GM23338 (cell line): ENCODE measurements at regions not wholly inside any gene's neighbourhood (a gene's known extent, or its start where the extent isn't known, plus 50 kb on each side); places are given as distances from the start of the nearest gene placed in this dataset.

Source experiments
- CREB1 ChIP-seq: fragments of 250-450 bp; sonication (Bioruptor Pico); IDR thresholded peaks from 2 replicates; pipeline ENCODE4 v1.5.0; 2020; ENCODE audit warnings: low read depth, mild to moderate bottlenecking, moderate library complexity
- EZH2 ChIP-seq: fragments of 200-600 bp; sonication (generic); IDR thresholded peaks from one replicate; pipeline ENCODE4 v1.8.0; 2017; ENCODE audit warnings: antibody characterized with exemption, mild to moderate bottlenecking, low read depth; ENCODE audit not compliant: unreplicated experiment
- EZH2phosphoT487 ChIP-seq: fragments of 200-600 bp; sonication (generic); IDR thresholded peaks from one replicate; pipeline ENCODE4 v1.8.1; 2018; ENCODE audit warnings: antibody characterized with exemption; ENCODE audit not compliant: unreplicated experiment
- JUNB ChIP-seq: IDR thresholded peaks from one replicate; pipeline ENCODE4 v1.6.1; 2016; ENCODE audit warnings: antibody characterized with exemption; ENCODE audit not compliant: unreplicated experiment
- NANOG ChIP-seq: IDR thresholded peaks from 2 replicates; pipeline ENCODE4 v1.6.1; 2016; ENCODE audit warnings: antibody characterized with exemption, borderline replicate concordance
- POLR2AphosphoS5 ChIP-seq: IDR thresholded peaks from 2 replicates; pipeline ENCODE4 v1.6.1; 2016; ENCODE audit warnings: antibody characterized with exemption, low read depth
- ZNF331 ChIP-seq: fragments of 250-450 bp; sonication (Bioruptor Pico); IDR thresholded peaks from 2 replicates; pipeline ENCODE4 v1.5.0; 2020; ENCODE audit warnings: low read depth, mild to moderate bottlenecking, moderate library complexity
- TF ChIP-seq, protein P1 (sequence below), 2 experiments: fragments of 200-600 bp in 1 of 2; sonication (generic) in 1 of 2; conservative IDR thresholded peaks; 2 replicates each; pipeline versions ENCODE4 v1.5.1 to v1.6.1; 2016 to 2017; ENCODE audit warnings: antibody characterized with exemption in 2 of 2, low read depth in 2 of 2, mild to moderate bottlenecking in 2 of 2, moderate library complexity in 1 of 2
- TF ChIP-seq, protein P2 (sequence below): IDR thresholded peaks from 2 replicates; pipeline ENCODE4 v1.6.1; 2016; ENCODE audit warnings: antibody characterized with exemption
- TF ChIP-seq, protein P3 (sequence below): IDR thresholded peaks from one replicate; pipeline ENCODE4 v1.6.1; 2018; ENCODE audit warnings: antibody characterized with exemption; ENCODE audit not compliant: unreplicated experiment
- TF ChIP-seq, protein P4 (sequence below): fragments of 250-450 bp; sonication (Bioruptor Pico); IDR thresholded peaks from 2 replicates; pipeline ENCODE4 v1.5.0; 2020; ENCODE audit warnings: mild to moderate bottlenecking, moderate library complexity

DNA sequence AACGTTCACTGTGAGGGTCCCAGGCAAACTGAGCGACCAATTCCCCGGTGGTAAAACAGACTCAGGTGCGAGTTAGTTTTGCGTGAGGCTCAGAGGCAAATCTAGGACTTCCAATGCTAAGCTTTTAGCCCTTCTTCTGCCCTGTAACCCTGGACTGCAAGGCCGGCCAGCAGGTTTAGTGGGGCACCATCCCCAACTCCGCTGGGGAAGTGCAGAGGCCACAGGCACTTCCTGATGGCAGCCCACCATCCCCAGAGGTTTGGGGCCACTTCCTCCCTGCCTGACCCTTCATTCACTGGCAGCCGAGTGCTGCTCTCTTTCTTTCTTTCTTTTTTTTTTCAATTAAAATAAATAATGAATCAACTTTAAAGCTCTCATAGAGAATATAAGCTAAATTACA lies 124.6 kb upstream of the B3GAT1 start:
- TF ChIP-seq, protein P1, sequence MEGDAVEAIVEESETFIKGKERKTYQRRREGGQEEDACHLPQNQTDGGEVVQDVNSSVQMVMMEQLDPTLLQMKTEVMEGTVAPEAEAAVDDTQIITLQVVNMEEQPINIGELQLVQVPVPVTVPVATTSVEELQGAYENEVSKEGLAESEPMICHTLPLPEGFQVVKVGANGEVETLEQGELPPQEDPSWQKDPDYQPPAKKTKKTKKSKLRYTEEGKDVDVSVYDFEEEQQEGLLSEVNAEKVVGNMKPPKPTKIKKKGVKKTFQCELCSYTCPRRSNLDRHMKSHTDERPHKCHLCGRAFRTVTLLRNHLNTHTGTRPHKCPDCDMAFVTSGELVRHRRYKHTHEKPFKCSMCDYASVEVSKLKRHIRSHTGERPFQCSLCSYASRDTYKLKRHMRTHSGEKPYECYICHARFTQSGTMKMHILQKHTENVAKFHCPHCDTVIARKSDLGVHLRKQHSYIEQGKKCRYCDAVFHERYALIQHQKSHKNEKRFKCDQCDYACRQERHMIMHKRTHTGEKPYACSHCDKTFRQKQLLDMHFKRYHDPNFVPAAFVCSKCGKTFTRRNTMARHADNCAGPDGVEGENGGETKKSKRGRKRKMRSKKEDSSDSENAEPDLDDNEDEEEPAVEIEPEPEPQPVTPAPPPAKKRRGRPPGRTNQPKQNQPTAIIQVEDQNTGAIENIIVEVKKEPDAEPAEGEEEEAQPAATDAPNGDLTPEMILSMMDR (conservative IDR thresholded peaks at IDR 0.05; ENCODE audit: low read depth in 2 of 2), result no peak
- TF ChIP-seq, protein P2, sequence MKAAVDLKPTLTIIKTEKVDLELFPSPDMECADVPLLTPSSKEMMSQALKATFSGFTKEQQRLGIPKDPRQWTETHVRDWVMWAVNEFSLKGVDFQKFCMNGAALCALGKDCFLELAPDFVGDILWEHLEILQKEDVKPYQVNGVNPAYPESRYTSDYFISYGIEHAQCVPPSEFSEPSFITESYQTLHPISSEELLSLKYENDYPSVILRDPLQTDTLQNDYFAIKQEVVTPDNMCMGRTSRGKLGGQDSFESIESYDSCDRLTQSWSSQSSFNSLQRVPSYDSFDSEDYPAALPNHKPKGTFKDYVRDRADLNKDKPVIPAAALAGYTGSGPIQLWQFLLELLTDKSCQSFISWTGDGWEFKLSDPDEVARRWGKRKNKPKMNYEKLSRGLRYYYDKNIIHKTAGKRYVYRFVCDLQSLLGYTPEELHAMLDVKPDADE, result no peak
- TF ChIP-seq CREB1 (CRISPR knock-in tag), result no peak
- TF ChIP-seq EZH2, result no peak
- TF ChIP-seq, protein P3, sequence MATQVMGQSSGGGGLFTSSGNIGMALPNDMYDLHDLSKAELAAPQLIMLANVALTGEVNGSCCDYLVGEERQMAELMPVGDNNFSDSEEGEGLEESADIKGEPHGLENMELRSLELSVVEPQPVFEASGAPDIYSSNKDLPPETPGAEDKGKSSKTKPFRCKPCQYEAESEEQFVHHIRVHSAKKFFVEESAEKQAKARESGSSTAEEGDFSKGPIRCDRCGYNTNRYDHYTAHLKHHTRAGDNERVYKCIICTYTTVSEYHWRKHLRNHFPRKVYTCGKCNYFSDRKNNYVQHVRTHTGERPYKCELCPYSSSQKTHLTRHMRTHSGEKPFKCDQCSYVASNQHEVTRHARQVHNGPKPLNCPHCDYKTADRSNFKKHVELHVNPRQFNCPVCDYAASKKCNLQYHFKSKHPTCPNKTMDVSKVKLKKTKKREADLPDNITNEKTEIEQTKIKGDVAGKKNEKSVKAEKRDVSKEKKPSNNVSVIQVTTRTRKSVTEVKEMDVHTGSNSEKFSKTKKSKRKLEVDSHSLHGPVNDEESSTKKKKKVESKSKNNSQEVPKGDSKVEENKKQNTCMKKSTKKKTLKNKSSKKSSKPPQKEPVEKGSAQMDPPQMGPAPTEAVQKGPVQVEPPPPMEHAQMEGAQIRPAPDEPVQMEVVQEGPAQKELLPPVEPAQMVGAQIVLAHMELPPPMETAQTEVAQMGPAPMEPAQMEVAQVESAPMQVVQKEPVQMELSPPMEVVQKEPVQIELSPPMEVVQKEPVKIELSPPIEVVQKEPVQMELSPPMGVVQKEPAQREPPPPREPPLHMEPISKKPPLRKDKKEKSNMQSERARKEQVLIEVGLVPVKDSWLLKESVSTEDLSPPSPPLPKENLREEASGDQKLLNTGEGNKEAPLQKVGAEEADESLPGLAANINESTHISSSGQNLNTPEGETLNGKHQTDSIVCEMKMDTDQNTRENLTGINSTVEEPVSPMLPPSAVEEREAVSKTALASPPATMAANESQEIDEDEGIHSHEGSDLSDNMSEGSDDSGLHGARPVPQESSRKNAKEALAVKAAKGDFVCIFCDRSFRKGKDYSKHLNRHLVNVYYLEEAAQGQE, result no peak
- TF ChIP-seq EZH2phosphoT487, result no peak
- no peak for TF ChIP-seq JUNB
- no peak for TF ChIP-seq POLR2AphosphoS5
- TF ChIP-seq, protein P4, sequence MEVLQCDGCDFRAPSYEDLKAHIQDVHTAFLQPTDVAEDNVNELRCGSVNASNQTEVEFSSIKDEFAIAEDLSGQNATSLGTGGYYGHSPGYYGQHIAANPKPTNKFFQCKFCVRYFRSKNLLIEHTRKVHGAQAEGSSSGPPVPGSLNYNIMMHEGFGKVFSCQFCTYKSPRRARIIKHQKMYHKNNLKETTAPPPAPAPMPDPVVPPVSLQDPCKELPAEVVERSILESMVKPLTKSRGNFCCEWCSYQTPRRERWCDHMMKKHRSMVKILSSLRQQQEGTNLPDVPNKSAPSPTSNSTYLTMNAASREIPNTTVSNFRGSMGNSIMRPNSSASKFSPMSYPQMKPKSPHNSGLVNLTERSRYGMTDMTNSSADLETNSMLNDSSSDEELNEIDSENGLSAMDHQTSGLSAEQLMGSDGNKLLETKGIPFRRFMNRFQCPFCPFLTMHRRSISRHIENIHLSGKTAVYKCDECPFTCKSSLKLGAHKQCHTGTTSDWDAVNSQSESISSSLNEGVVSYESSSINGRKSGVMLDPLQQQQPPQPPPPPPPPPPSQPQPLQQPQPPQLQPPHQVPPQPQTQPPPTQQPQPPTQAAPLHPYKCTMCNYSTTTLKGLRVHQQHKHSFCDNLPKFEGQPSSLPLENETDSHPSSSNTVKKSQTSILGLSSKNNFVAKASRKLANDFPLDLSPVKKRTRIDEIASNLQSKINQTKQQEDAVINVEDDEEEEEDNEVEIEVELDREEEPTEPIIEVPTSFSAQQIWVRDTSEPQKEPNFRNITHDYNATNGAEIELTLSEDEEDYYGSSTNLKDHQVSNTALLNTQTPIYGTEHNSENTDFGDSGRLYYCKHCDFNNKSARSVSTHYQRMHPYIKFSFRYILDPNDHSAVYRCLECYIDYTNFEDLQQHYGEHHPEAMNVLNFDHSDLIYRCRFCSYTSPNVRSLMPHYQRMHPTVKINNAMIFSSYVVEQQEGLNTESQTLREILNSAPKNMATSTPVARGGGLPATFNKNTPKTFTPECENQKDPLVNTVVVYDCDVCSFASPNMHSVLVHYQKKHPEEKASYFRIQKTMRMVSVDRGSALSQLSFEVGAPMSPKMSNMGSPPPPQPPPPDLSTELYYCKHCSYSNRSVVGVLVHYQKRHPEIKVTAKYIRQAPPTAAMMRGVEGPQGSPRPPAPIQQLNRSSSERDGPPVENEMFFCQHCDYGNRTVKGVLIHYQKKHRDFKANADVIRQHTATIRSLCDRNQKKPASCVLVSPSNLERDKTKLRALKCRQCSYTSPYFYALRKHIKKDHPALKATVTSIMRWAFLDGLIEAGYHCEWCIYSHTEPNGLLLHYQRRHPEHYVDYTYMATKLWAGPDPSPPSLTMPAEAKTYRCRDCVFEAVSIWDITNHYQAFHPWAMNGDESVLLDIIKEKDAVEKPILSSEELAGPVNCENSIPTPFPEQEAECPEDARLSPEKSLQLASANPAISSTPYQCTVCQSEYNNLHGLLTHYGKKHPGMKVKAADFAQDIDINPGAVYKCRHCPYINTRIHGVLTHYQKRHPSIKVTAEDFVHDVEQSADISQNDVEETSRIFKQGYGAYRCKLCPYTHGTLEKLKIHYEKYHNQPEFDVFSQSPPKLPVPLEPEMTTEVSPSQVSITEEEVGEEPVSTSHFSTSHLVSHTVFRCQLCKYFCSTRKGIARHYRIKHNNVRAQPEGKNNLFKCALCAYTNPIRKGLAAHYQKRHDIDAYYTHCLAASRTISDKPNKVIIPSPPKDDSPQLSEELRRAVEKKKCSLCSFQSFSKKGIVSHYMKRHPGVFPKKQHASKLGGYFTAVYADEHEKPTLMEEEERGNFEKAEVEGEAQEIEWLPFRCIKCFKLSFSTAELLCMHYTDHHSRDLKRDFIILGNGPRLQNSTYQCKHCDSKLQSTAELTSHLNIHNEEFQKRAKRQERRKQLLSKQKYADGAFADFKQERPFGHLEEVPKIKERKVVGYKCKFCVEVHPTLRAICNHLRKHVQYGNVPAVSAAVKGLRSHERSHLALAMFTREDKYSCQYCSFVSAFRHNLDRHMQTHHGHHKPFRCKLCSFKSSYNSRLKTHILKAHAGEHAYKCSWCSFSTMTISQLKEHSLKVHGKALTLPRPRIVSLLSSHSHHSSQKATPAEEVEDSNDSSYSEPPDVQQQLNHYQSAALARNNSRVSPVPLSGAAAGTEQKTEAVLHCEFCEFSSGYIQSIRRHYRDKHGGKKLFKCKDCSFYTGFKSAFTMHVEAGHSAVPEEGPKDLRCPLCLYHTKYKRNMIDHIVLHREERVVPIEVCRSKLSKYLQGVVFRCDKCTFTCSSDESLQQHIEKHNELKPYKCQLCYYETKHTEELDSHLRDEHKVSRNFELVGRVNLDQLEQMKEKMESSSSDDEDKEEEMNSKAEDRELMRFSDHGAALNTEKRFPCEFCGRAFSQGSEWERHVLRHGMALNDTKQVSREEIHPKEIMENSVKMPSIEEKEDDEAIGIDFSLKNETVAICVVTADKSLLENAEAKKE, result no peak
- no peak for TF ChIP-seq ZNF331 (CRISPR knock-in tag)
- TF ChIP-seq NANOG, result no peak
